Hepatocyte (in vitro differentiated cells): ENCODE measurements at regions not wholly inside any gene's neighbourhood (a gene's known extent, or its start where the extent isn't known, plus 50 kb on each side); places are given as distances from the start of the nearest gene placed in this dataset.

Experiments used
- EZH2 ChIP-seq: fragments of 200-600 bp; sonication (generic); IDR thresholded peaks from 2 replicates; pipeline ENCODE4 v1.6.1; 2016; ENCODE audit warnings: antibody characterized with exemption, mild to moderate bottlenecking, borderline replicate concordance
- TF ChIP-seq, protein P1 (sequence below): fragments of 200-600 bp; sonication (generic); IDR thresholded peaks from 2 replicates; pipeline ENCODE4 v1.5.1; 2016; ENCODE audit warnings: antibody characterized with exemption, mild to moderate bottlenecking; ENCODE audit not compliant: poor library complexity

DNA sequence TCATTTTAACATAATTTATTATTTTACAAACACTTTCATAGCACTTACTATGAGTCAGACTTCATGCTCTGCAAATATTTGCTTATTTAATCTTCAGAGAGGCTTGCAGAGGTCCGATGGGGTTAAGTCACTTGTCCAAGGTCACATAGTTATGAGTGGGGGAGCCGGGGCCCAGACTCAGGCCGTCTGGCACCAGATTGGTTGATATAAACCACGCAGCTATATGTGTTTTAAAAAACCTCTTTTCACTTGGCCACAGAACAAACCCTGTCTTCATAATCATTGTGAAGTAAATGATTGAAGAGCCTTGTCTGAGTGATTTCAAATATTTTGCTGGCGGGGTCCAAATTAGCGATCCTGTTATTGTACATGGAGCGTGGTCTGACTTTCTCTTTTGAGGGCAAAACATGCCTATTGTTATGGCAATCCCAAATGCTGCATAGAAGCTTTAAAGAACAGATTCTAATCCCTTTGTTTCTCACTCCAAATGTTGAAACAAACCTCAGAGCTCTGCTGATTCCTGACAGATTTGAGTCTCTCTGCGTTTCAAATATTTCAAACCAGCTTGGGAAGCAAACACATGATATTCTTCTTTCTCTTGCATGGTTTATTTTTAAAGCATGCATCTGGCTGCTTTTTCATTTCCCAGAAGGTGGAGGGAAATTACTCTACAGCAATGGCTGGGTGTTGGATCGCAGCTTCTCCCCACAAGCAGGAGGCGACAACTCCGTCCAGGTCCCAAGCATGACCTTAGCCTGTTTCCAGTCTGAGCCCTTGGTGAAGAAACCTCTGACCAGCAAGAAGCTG is 142.4 kb downstream of the DDX1 start:
- TF ChIP-seq, protein P1, sequence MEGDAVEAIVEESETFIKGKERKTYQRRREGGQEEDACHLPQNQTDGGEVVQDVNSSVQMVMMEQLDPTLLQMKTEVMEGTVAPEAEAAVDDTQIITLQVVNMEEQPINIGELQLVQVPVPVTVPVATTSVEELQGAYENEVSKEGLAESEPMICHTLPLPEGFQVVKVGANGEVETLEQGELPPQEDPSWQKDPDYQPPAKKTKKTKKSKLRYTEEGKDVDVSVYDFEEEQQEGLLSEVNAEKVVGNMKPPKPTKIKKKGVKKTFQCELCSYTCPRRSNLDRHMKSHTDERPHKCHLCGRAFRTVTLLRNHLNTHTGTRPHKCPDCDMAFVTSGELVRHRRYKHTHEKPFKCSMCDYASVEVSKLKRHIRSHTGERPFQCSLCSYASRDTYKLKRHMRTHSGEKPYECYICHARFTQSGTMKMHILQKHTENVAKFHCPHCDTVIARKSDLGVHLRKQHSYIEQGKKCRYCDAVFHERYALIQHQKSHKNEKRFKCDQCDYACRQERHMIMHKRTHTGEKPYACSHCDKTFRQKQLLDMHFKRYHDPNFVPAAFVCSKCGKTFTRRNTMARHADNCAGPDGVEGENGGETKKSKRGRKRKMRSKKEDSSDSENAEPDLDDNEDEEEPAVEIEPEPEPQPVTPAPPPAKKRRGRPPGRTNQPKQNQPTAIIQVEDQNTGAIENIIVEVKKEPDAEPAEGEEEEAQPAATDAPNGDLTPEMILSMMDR = no peak
- TF ChIP-seq EZH2 = no peak
